ENCODE measurements at regions not wholly inside any gene's neighbourhood (a gene's known extent, or its start where the extent isn't known, plus 50 kb on each side); places are given as distances from the start of the nearest gene placed in this dataset.

GRCh38 chr1:8109216-8109615 lies 83.1 kb upstream of the ERRFI1 start:
- no peak overlapping the region for H3K27ac ChIP-seq
- no peak for FAIRE-seq

GRCh38 chr1:8107897-8108296 lies 81.8 kb upstream of the ERRFI1 start:
- TF ChIP-seq CTCF (IDR thresholded peaks at IDR 0.05) = no peak
- ATAC-seq = no peak
- intact Hi-C loops (cut with DNase I) = no loop called here
- 95 to 99% methylated on average over 4 of the region's 4 CpGs for WGBS, 2 donors
- no peaks in the 10 kb centered on the region for H3K4me1 ChIP-seq
- H3K36me3 ChIP-seq = no peaks in the 10 kb centered on the region
- no peak for FAIRE-seq
- no peak overlapping the region for H3K4me3 ChIP-seq
- H3K27me3 ChIP-seq = no peaks in the 10 kb centered on the region
- DNase-seq = no peak
- H3K27ac ChIP-seq = no peak overlapping the region
- no peaks in the 10 kb centered on the region for H3K9me3 ChIP-seq

More at GRCh38 chr1:8109216-8109615, 83.1 kb upstream of the ERRFI1 start:
- Histone ChIP-seq H3K36me3 (no peaks in the 10 kb centered on the region), H3K27me3 (no peaks in the 10 kb centered on the region), H3K4me3 (no peak overlapping the region), H3K4me1 (no peaks in the 10 kb centered on the region), H3K9me3 (no peaks in the 10 kb centered on the region)
- no peak for TF ChIP-seq CTCF (IDR thresholded peaks at IDR 0.05)
- intact Hi-C loops (cut with DNase I) = no loop called here
- 92% methylated on average over 4 of the region's 4 CpGs for WGBS, 2 donors
- DNase-seq = no peak
- no peak for ATAC-seq

- DNase-seq (no peak), FAIRE-seq (no peak), ATAC-seq (peak in 2 of 4 donors; percentile 18 to 63)
- H3K4me3 ChIP-seq = no peak overlapping the region
- H3K36me3 ChIP-seq = no peaks in the 10 kb centered on the region
- no peaks in the 10 kb centered on the region for H3K4me1 ChIP-seq
- TF ChIP-seq CTCF (IDR thresholded peaks at IDR 0.05) = no peak
- 81 to 84% methylated on average over 16 of the region's 16 CpGs for WGBS, 2 donors
- intact Hi-C loops (cut with DNase I) = no loop called here
- no peaks in the 10 kb centered on the region for H3K27me3 ChIP-seq
- H3K9me3 ChIP-seq = no peaks in the 10 kb centered on the region
- no peak overlapping the region for H3K27ac ChIP-seq
Observed at GRCh38 chr1:8104278-8105236, 78.4 kb upstream of the ERRFI1 start.

- ATAC-seq (no peak), DNase-seq (no peak), FAIRE-seq (no peak)
- no peak for TF ChIP-seq CTCF (IDR thresholded peaks at IDR 0.05)
- Histone ChIP-seq H3K36me3 (no peaks in the 10 kb centered on the region), H3K9me3 (no peaks in the 10 kb centered on the region), H3K27me3 (no peaks in the 10 kb centered on the region), H3K4me3 (no peak overlapping the region), H3K27ac (peak overlapping the region in 3 of 4 donors; percentile 46 to 85 (median 73)), H3K4me1 (peaks cover 27 to 39% (median 35%) of the 10 kb centered on the region in 3 donors)
- WGBS, 2 donors = 40 to 42% methylated on average over 5 of the region's 5 CpGs
- intact Hi-C loops (cut with DNase I) = no loop called here
Observed at GRCh38 chr1:8097908-8098307, 71.8 kb upstream of the ERRFI1 start.

Data from pancreas (tissue), 10 donors.